ENCODE measurements at regions not wholly inside any gene's neighbourhood (a gene's known extent, or its start where the extent isn't known, plus 50 kb on each side); places are given as distances from the start of the nearest gene placed in this dataset.

- TF ChIP-seq, protein P1, sequence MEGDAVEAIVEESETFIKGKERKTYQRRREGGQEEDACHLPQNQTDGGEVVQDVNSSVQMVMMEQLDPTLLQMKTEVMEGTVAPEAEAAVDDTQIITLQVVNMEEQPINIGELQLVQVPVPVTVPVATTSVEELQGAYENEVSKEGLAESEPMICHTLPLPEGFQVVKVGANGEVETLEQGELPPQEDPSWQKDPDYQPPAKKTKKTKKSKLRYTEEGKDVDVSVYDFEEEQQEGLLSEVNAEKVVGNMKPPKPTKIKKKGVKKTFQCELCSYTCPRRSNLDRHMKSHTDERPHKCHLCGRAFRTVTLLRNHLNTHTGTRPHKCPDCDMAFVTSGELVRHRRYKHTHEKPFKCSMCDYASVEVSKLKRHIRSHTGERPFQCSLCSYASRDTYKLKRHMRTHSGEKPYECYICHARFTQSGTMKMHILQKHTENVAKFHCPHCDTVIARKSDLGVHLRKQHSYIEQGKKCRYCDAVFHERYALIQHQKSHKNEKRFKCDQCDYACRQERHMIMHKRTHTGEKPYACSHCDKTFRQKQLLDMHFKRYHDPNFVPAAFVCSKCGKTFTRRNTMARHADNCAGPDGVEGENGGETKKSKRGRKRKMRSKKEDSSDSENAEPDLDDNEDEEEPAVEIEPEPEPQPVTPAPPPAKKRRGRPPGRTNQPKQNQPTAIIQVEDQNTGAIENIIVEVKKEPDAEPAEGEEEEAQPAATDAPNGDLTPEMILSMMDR (IDR thresholded peaks at IDR 0.05) = no peak
- TF ChIP-seq POLR2AphosphoS5 (IDR thresholded peaks at IDR 0.05) = peak; percentile 44 to 69 (median 45)
These were observed 121.6 kb upstream of the FAT1 start for GRCh38 chr4:186845137-186845842.

Data from transverse colon (tissue), 4 donors.